ENCODE measurements at regions not wholly inside any gene's neighbourhood (a gene's known extent, or its start where the extent isn't known, plus 50 kb on each side); places are given as distances from the start of the nearest gene placed in this dataset.
A peak's percentile ranks its signal among the peaks of the same experiment; 100 is the strongest.
"Not testable (repeated sequence)": the region's sequence is repeated elsewhere in the genome, so short reads cannot be mapped to it uniquely, and the experiment has no call there.

GRCh38 chr4:112770114-112770513 lies 133.2 kb downstream of the LARP7 start:
- DNase-seq (ENCODE audit: low read depth): no peak

DNA sequence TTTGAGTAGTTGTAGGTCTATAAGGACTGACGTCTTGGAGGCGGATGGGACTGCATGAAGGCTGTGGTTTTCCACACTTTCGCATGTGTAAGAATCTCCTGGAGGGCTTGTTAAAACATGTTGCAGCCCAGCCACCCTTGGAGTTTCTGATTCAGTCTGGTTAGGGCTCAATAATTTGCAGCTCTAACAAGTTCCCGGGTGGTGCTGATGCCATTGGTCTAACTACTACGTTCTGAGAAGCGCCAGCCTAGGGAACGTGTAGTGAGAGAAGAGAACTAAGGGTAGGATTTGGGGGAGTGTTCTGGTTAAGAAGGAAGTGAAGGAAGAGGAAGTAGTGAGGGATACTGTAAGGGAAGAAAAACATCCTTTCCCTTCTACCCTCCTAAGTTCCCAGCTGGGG lies 138.9 kb downstream of the LARP7 start:
- DNase-seq (ENCODE audit: low read depth): no peak

GRCh38 chr4:112776535-112776934 lies 139.6 kb downstream of the LARP7 start:
- DNase-seq (ENCODE audit: low read depth): no peak

DNA sequence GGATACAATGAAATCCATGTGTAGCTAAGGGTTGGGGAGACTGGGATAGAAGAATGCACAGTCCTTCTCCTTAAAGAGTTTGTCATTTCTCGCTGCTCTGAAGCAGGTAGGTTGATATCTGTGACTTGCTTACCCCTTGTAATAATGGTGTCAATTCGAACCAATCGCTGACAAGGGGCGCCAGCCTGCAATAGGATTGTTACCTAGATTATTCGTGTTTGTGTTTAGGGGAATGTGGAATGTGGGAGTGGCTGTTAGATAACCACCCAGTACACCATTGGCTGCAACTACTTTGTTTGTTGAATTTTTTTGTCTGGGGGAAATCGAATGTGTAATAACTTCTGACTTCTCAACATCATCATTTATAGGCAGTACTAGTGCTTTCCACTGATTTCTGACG lies 141.6 kb downstream of the LARP7 start:
- no peak for DNase-seq (ENCODE audit: low read depth)

- DNase-seq (ENCODE audit: low read depth): no peak
Measured at GRCh38 chr4:112793033-112793432, 156.1 kb downstream of the LARP7 start.

DNA sequence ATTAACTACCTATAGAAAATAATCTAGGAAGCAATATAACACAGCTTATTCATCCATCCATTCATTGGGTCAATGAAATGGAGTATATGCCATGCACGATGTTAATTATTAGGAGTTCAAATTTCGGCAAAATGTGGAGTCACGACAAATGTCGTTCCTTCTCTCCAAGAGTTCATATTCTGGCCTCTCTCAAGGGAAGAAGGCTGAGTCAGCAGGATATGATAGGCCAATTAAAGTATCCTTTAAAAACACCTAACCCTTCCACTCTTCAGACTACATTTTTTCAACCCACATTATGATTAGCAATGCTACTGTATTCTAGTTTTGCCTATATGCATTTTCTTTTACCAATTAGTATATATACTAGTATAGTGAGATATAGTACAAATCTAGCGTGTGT lies 163.1 kb downstream of the LARP7 start:
- no peak for DNase-seq (ENCODE audit: low read depth)

DNA sequence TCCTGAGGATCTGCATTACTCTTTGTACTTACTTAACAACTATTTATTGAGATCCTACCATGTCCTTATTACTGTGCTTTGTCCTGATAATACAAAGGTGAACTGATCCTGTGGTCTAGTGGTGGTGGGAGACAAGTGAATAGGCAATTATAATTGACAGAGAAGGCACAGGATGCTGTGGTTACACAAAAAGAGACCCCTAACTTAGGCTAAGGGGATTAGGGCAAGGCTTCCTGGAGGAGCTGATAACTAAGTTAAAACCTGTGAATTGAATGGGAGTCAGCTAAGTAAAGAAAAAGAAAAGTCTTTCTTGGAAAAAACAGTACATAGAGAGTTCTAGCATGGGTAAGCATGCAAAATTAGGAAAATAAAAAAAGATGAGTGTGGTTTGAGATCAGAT lies 164.4 kb downstream of the LARP7 start:
- DNase-seq (ENCODE audit: low read depth): no peak

DNA sequence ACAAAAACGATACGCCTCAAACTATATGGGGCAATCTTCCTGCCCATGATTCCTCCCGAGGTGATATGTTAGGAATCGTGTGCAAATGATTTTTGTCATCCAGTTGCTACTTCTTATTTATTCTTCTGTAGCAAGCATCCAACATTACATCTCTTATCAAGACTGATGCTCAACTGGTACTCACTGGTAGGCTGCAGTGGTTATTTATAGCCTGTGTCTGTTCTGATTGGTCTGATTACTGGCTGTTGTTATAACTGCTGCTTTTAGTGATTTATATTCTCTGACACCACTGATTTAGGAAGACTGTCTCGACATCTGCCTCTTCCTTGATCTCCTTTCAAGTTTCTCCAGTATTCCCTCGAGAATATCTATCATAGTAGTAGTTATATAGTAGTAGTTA lies 165.8 kb downstream of the LARP7 start:
- no peak for DNase-seq (ENCODE audit: low read depth)

GRCh38 chr4:112807083-112807482 lies 170.1 kb downstream of the LARP7 start:
- no peak for DNase-seq (ENCODE audit: low read depth)

GRCh38 chr4:112808001-112808400 lies 171.1 kb downstream of the LARP7 start:
- DNase-seq (ENCODE audit: low read depth): no peak

GRCh38 chr4:112813790-112814189 lies 176.8 kb downstream of the LARP7 start:
- DNase-seq (ENCODE audit: low read depth): peak; percentile 51

DNA sequence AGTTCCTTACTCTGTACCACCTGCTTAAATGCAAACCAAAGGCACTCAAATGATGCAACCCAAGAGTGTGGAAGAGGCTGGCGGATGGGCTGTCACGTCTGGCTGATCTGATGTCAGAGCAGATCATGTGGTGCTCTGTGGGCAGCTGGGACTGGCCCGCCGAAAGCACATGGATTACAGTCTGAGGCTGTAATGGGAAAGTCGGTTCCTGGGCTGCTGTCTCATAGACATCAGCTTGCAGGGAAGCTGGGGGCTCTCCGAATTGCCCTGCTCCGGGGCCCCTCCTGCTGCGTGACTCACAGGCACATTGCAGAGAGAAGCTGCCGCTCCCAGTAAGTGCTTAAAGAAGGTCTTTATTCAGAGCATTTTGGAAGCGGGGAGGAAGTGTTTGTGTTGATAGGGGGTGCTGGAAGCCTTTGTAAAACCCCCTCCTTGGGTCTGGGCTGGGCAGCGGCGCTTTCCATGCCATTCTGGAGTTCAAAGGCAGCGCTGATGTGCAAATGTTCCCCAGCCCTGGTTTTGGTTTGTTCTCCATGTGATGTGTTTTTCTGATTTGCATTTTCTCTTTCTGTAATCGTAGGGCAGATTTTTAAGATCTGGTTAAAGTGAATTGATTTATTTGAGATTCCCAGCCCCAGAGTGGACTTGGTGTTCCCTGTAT lies 181.1 kb downstream of the LARP7 start:
- DNase-seq (ENCODE audit: low read depth): peak; percentile 93

- DNase-seq (ENCODE audit: low read depth): no peak
Measured at GRCh38 chr4:112818594-112818965, 181.6 kb downstream of the LARP7 start.

DNA sequence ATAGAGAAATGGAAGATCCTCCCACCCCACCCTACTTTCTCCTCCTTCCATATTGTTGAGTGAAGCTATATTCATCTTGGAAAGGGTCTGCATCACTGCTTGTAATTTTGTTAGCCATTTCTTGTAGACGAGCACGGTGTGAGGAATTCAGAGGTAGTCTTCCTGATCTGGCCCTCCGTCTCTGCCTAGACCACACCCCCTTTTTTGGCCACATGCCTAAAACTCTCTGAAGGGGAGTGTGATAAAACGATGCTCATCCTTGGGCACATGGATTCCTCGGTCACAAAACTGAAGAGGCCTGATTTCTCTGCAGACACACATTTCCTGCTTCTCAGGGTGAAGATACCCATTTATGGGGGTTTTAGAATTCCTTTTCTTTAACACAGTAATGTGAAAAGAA lies 182.8 kb downstream of the LARP7 start:
- DNase-seq (ENCODE audit: low read depth): no peak

DNA sequence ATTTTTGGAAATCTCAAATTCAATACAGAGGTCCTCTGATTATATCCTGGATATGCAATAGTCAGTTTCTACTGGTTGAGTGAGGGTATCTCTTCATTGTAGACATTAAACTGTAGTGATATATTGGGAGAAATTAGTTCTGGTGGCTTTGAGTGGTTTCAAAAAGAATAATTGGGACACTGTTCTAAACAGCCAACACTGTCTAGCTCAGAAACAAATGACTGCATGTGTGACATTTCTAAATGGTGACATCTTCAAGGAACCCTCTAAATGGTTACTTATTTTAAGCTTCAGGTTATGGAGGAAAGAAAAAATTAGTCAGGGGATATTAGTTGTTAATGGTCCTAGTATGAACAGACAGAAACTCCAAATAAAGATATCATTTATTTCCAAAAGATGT lies 186.2 kb downstream of the LARP7 start:
- no peak for DNase-seq (ENCODE audit: low read depth)

- DNase-seq (ENCODE audit: low read depth): no peak
Measured at GRCh38 chr4:112823606-112824005, 186.7 kb downstream of the LARP7 start.

- no peak for DNase-seq (ENCODE audit: low read depth)
Measured at GRCh38 chr4:112830753-112831386, 193.9 kb downstream of the LARP7 start.

- no peak for DNase-seq (ENCODE audit: low read depth)
Measured at GRCh38 chr4:112832493-112832892, 195.6 kb downstream of the LARP7 start.

DNA sequence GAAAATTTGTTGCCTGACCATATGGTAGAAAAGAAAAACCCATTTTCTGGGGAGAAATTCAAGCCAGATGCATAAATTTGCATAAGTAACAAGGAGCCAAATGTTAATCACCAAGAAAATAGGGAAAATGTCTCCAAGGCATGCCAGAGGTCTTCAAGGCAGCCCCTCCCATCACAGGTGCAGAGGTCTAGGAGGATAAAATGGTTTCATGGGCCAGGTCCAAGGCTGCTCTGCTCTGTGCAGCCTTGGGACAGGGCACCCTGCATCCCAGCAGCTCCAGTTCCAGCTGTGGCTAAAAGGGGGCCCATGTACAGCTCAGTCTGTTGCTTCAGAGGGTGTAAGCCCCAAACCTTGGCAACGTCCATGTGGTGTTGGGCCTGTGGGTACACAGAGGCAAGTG lies 200.0 kb downstream of the LARP7 start:
- DNase-seq (ENCODE audit: low read depth): no peak

GRCh38 chr4:112838015-112838414 lies 201.1 kb downstream of the LARP7 start:
- DNase-seq (ENCODE audit: low read depth): not testable (repeated sequence)

DNA sequence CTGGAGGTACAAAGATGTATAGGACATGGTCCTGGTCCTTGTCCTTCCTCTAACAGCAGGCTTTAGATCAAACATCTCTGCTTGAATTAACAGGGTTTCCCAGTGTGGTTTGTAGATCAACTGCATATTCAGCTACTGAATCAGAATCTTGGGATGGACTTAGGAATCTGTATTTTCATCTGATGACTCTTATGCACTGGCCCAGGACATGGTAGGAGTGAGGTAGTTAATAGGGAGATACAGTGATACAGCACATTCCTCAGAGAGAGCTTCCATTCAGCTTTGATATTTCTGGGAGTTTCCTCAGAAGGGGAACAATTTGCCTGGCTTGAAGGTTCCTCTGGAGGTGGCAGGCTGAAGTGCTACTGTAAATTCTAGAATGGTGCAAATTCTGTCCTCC lies 203.1 kb downstream of the LARP7 start:
- peak; percentile 44 for DNase-seq (ENCODE audit: low read depth)

GRCh38 chr4:112840619-112841018 lies 203.7 kb downstream of the LARP7 start:
- DNase-seq (ENCODE audit: low read depth): no peak

- no peak for DNase-seq (ENCODE audit: low read depth)
Measured at GRCh38 chr4:112842513-112842912, 205.6 kb downstream of the LARP7 start.
